B cell (primary cell): ENCODE measurements at regions not wholly inside any gene's neighbourhood (a gene's known extent, or its start where the extent isn't known, plus 50 kb on each side); places are given as distances from the start of the nearest gene placed in this dataset.

Source experiments
- ATAC-seq: fragments of 200-7000 bp; cut with Tn5 transposase; one replicate; pipeline ENCODE4 v1.10.0; 2021; ENCODE audit warnings: low read depth, mild to moderate bottlenecking, moderate number of reproducible peaks, moderate library complexity
- CTCF ChIA-PET: fragments of 350-600 bp; sonication (Branson Sonifier 250); formaldehyde crosslinking; loops from one replicate; lab custom pipeline; 2021; ENCODE audit warnings: antibody characterized with exemption, inconsistent platforms; lab: Charles Lee
- POLR2A ChIA-PET: fragments of 350-600 bp; sonication (Branson Sonifier 250); formaldehyde crosslinking; loops from one replicate; lab custom pipeline; 2021; ENCODE audit warnings: antibody characterized with exemption; lab: Charles Lee
- DNase-seq: peaks from one replicate; pipeline ENCODE4 v3.0.0; 2013
- H2AFZ ChIP-seq: 2 replicates; pipeline ENCODE4 v1.6.1; 2012; ENCODE audit warnings: mild to moderate bottlenecking, low read depth, low read length; ENCODE audit not compliant: insufficient read depth, poor library complexity, severe bottlenecking
- H3K27ac ChIP-seq, 2 donors: 1 replicate in 1 of 2; 2 replicates in 1 of 2; pipeline ENCODE4 v1.5.1; 2012 to 2013; ENCODE audit warnings: low read length in 2 of 2, mild to moderate bottlenecking in 2 of 2, moderate library complexity in 1 of 2
- H3K27me3 ChIP-seq, 4 experiments: fragments of 200-600 bp in 1 of 4; sonication (generic) in 1 of 4; replicated peaks in 1 of 4; 1 replicate in 2 of 4; 2 replicates in 2 of 4; pipeline versions ENCODE4 v1.6.1 to v1.7.0; 2013 to 2016; ENCODE audit warnings: low read length in 3 of 4, mild to moderate bottlenecking in 2 of 4, mixed read lengths in 1 of 4, moderate library complexity in 1 of 4; ENCODE audit not compliant: insufficient read depth in 4 of 4, control insufficient read depth in 3 of 4; ENCODE audit errors: control extremely low read depth in 1 of 4
- H3K36me3 ChIP-seq, 2 experiments: replicated peaks in 1 of 2; 1 replicate in 1 of 2; 2 replicates in 1 of 2; pipeline versions ENCODE4 v1.6.1 to v1.7.1; 2013; ENCODE audit warnings: low read length in 1 of 2; ENCODE audit not compliant: insufficient read depth in 2 of 2, control insufficient read depth in 1 of 2; ENCODE audit errors: control extremely low read depth in 1 of 2, extremely low read depth in 1 of 2
- H3K4me1 ChIP-seq, 2 donors: fragments of 200-600 bp in 1 of 2; sonication (generic) in 1 of 2; 1 replicate in 1 of 2; 2 replicates in 1 of 2; pipeline versions ENCODE4 v1.5.1 to v1.6.1; 2013 to 2017; ENCODE audit warnings: low read length in 2 of 2; ENCODE audit not compliant: control insufficient read depth in 2 of 2, insufficient read depth in 2 of 2
- H3K4me2 ChIP-seq: replicated peaks from 2 replicates; pipeline ENCODE3; 2012; ENCODE audit warnings: mild to moderate bottlenecking, low read depth, low read length; ENCODE audit not compliant: poor library complexity, severe bottlenecking
- H3K4me3 ChIP-seq, 5 experiments: fragments of 200-600 bp in 1 of 5; sonication (generic) in 1 of 5; 1 replicate in 3 of 5; 2 replicates in 2 of 5; pipeline versions ENCODE4 v1.5.1 to v1.7.0; 2011 to 2016; ENCODE audit warnings: low read length in 4 of 5, mild to moderate bottlenecking in 4 of 5, low read depth in 2 of 5, control low read depth in 1 of 5, moderate library complexity in 1 of 5; ENCODE audit not compliant: insufficient read depth in 1 of 5; ENCODE audit errors: control extremely low read depth in 1 of 5, extremely low read depth in 1 of 5
- H3K79me2 ChIP-seq: fragments of 200-600 bp; sonication (generic); one replicate; pipeline ENCODE4 v1.6.0; 2016; ENCODE audit warnings: low read length; ENCODE audit not compliant: control insufficient read depth, insufficient read depth
- H3K9ac ChIP-seq: fragments of 200-600 bp; sonication (generic); 2 replicates; pipeline ENCODE4 v1.6.1; 2017; ENCODE audit warnings: mild to moderate bottlenecking, low read length, moderate library complexity
- H3K9me3 ChIP-seq, 3 donors: one replicate each; pipeline versions ENCODE4 v1.6.1 to v1.7.1; 2013; ENCODE audit warnings: low read length in 2 of 3; ENCODE audit not compliant: control insufficient read depth in 2 of 3, insufficient read depth in 1 of 3; ENCODE audit errors: control extremely low read depth in 1 of 3
- H4K20me1 ChIP-seq: 2 replicates; pipeline ENCODE4 v1.6.0; 2012; ENCODE audit warnings: mild to moderate bottlenecking, low read length; ENCODE audit not compliant: insufficient read depth, control insufficient read depth, poor library complexity, severe bottlenecking
- H3K27ac Mint-ChIP-seq: one replicate; pipeline ENCODE4 v1.8.0; 2021; ENCODE audit warnings: mixed read lengths
- H3K27me3 Mint-ChIP-seq: one replicate; pipeline ENCODE4 v1.8.0; 2021; ENCODE audit warnings: mixed read lengths
- H3K4me1 Mint-ChIP-seq: one replicate; pipeline ENCODE4 v1.8.0; 2021; ENCODE audit warnings: mixed read lengths
- H3K4me3 Mint-ChIP-seq: one replicate; pipeline ENCODE4 v1.8.0; 2021; ENCODE audit warnings: mixed read lengths
- H3K9me3 Mint-ChIP-seq: one replicate; pipeline ENCODE4 v1.8.0; 2022; ENCODE audit warnings: mixed read lengths; ENCODE audit not compliant: insufficient read depth
- EZH2 ChIP-seq: IDR thresholded peaks from 2 replicates; pipeline ENCODE4 v1.6.1; 2012; ENCODE audit warnings: borderline replicate concordance, low read depth, mild to moderate bottlenecking, moderate library complexity, low read length; ENCODE audit not compliant: insufficient read depth, poor library complexity, severe bottlenecking
- whole genome bisulfite sequencing: methylation state at CpG from one replicate; pipeline ENCODE4 v1.1.5; 2013; ENCODE audit warnings: missing lambda C conversion rate; ENCODE audit not compliant: insufficient coverage; 5-methylcytosine and 5-hydroxymethylcytosine counted together
- intact Hi-C: fragments of 100-400 bp; cut with micrococcal nuclease; formaldehyde crosslinking; loops from one replicate; pipeline ENCODE4 v1.10.0; 2022
- TF ChIP-seq, protein P1 (sequence below): fragments of 200-600 bp; IDR thresholded peaks from one replicate; pipeline ENCODE4 v1.8.0; 2022; ENCODE audit warnings: antibody characterized with exemption, mild to moderate bottlenecking

DNA sequence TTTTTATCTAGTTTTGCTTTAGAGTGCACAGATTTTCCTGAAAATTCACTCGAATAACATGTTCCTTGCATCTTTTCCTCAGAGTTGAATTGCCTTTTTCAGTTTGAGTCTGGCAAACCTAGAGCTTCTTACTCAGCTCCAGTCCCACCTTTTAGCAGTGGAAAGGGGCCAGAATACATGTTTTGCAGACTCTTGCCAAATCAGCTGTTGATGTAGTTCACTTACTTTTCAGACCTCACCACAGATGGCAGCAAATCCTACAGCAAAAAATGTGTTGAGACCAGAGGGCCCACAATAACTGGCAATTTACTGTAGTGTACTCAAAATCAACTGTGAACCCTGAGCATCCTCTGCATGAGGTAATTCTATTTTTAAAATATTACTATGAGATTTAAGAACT lies 545.2 kb upstream of the ACO1 start:
- no peak for ATAC-seq
- H3K4me3 ChIP-seq: no peak overlapping the region
- intact Hi-C loops: no loop called here
- H3K79me2 ChIP-seq: no peaks in the 10 kb centered on the region
- no peak overlapping the region for H3K4me2 ChIP-seq
- WGBS: 100% methylated on average over 1 of the region's 1 CpG
- no peak overlapping the region for H3K4me3 Mint-ChIP-seq
- no peak overlapping the region for H3K27ac ChIP-seq
- no peaks in the 10 kb centered on the region for H3K27me3 ChIP-seq
- no peak overlapping the region for H3K27ac Mint-ChIP-seq
- no peaks in the 10 kb centered on the region for H3K4me1 Mint-ChIP-seq
- no peak overlapping the region for H3K9ac ChIP-seq
- no peak for TF ChIP-seq EZH2
- TF ChIP-seq, protein P1, sequence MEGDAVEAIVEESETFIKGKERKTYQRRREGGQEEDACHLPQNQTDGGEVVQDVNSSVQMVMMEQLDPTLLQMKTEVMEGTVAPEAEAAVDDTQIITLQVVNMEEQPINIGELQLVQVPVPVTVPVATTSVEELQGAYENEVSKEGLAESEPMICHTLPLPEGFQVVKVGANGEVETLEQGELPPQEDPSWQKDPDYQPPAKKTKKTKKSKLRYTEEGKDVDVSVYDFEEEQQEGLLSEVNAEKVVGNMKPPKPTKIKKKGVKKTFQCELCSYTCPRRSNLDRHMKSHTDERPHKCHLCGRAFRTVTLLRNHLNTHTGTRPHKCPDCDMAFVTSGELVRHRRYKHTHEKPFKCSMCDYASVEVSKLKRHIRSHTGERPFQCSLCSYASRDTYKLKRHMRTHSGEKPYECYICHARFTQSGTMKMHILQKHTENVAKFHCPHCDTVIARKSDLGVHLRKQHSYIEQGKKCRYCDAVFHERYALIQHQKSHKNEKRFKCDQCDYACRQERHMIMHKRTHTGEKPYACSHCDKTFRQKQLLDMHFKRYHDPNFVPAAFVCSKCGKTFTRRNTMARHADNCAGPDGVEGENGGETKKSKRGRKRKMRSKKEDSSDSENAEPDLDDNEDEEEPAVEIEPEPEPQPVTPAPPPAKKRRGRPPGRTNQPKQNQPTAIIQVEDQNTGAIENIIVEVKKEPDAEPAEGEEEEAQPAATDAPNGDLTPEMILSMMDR: no peak
- no peaks in the 10 kb centered on the region for H3K36me3 ChIP-seq
- ChIA-PET POLR2A (no interaction called here), CTCF (no interaction called here)
- no peaks in the 10 kb centered on the region for H3K27me3 Mint-ChIP-seq
- no peak overlapping the region for H2AFZ ChIP-seq
- no peaks in the 10 kb centered on the region for H4K20me1 ChIP-seq
- no peaks in the 10 kb centered on the region for H3K9me3 Mint-ChIP-seq
- H3K4me1 ChIP-seq: no peaks in the 10 kb centered on the region
- no peak for DNase-seq
- H3K9me3 ChIP-seq: no peaks in the 10 kb centered on the region

DNA sequence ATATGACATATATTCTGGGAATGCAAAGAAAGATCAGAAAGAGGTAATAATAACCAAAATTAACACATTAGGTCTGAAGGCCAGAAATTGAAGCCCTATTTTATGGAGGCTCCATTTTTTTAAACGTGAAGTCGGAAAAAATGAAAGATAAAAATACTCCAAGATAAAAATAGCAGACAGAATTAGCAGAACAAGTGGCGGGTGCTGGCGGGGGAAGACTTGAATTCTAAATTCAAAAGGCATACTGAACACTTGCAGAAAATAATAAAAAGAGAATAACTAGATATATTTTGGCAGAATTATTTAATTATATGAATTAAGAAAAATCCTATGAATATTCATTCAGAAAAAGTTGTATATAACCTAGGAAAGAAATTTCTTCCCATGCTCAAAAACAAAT lies 543.7 kb upstream of the ACO1 start:
- Histone ChIP-seq H3K27me3 (no peaks in the 10 kb centered on the region), H3K4me1 (no peaks in the 10 kb centered on the region), H3K9me3 (no peaks in the 10 kb centered on the region), H3K79me2 (no peaks in the 10 kb centered on the region), H4K20me1 (no peaks in the 10 kb centered on the region), H3K27ac (no peak overlapping the region), H3K4me2 (no peak overlapping the region), H2AFZ (no peak overlapping the region), H3K9ac (no peak overlapping the region), H3K36me3 (no peaks in the 10 kb centered on the region), H3K4me3 (no peak overlapping the region)
- TF ChIP-seq, protein P1: no peak
- no peak for TF ChIP-seq EZH2
- ChIA-PET POLR2A (no interaction called here), CTCF (no interaction called here)
- DNase-seq (no peak), ATAC-seq (no peak)
- no peaks in the 10 kb centered on the region for H3K4me1 Mint-ChIP-seq
- H3K27ac Mint-ChIP-seq: no peak overlapping the region
- no peaks in the 10 kb centered on the region for H3K9me3 Mint-ChIP-seq
- no peak overlapping the region for H3K4me3 Mint-ChIP-seq
- WGBS: no CpG with 5 or more reads among the region's 4 CpGs
- intact Hi-C loops: no loop called here
- no peaks in the 10 kb centered on the region for H3K27me3 Mint-ChIP-seq
